BLaER1 treated with 17β-estradiol and CSF1 and Interleukin-3, amounts not matched to agents 10 nM and 100 nM (cell line): ENCODE measurements at regions not wholly inside any gene's neighbourhood (a gene's known extent, or its start where the extent isn't known, plus 50 kb on each side); places are given as distances from the start of the nearest gene placed in this dataset.
A peak's percentile ranks its signal among the peaks of the same experiment; 100 is the strongest.
"Not testable (repeated sequence)": the region's sequence is repeated elsewhere in the genome, so short reads cannot be mapped to it uniquely, and the experiment has no call there.

Experiments used
- H3K27ac ChIP-seq, 11 experiments: shearing (Covaris generic); formaldehyde crosslinking; 2 replicates each; pipeline ENCODE4 v1.8.1; 2022
- H3K27me3 ChIP-seq, 11 experiments: shearing (Covaris generic); formaldehyde crosslinking; 2 replicates each; pipeline ENCODE4 v1.8.1; 2022
- H3K36me3 ChIP-seq, 11 experiments: shearing (Covaris generic); formaldehyde crosslinking; 2 replicates each; pipeline ENCODE4 v1.8.1; 2022
- H3K4me1 ChIP-seq, 10 experiments: shearing (Covaris generic); formaldehyde crosslinking; 2 replicates each; pipeline ENCODE4 v1.8.1; 2022
- H3K4me2 ChIP-seq, 11 experiments: shearing (Covaris generic); formaldehyde crosslinking; 2 replicates each; pipeline ENCODE4 v1.8.1; 2022
- H3K4me3 ChIP-seq, 10 experiments: shearing (Covaris generic); formaldehyde crosslinking; 2 replicates each; pipeline ENCODE4 v1.8.1; 2022
- H3K9ac ChIP-seq, 11 experiments: shearing (Covaris generic); formaldehyde crosslinking; 2 replicates each; pipeline ENCODE4 v1.8.1; 2022
- H3K9me3 ChIP-seq, 11 experiments: shearing (Covaris generic); formaldehyde crosslinking; replicated peaks in 1 of 11; 2 replicates each; pipeline ENCODE4 v1.8.1; 2022
- H4K20me1 ChIP-seq, 11 experiments: shearing (Covaris generic); formaldehyde crosslinking; 2 replicates each; pipeline ENCODE4 v1.8.1; 2022
- Cebpa-rat ChIP-seq, 11 experiments: shearing (Covaris generic); IDR thresholded peaks; 2 replicates each; pipeline ENCODE4 v1.8.1; 2022

- Histone ChIP-seq H3K4me1 (peaks cover 0 to 45% (median under 1%) of the 10 kb centered on the region in 10 experiments; a peak in 8 of 20 replicates), H3K9me3 (peaks cover 0 to 9% (median 4%) of the 10 kb centered on the region in 11 experiments; a peak in 4 of 22 replicates), H3K9ac (no peak overlapping the region), H3K4me2 (no peak overlapping the region), H4K20me1 (no peaks in the 10 kb centered on the region), H3K4me3 (no peak overlapping the region), H3K27ac (no peak overlapping the region), H3K27me3 (no peaks in the 10 kb centered on the region), H3K36me3 (no peaks in the 10 kb centered on the region)
- TF ChIP-seq Cebpa-rat (IDR thresholded peaks at IDR 0.05): no peak
Observed at GRCh38 chr3:30471796-30472489, 134.5 kb upstream of the TGFBR2 start.

- peak in 1 of 11 experiments; percentile 24; a peak in 2 of 22 replicates for TF ChIP-seq Cebpa-rat (IDR thresholded peaks at IDR 0.05)
Observed at GRCh38 chr3:30473374-30474051, 132.9 kb upstream of the TGFBR2 start.

GRCh38 chr3:30474371-30474770 is 132.0 kb upstream of the TGFBR2 start:
- H4K20me1 ChIP-seq: no peaks in the 10 kb centered on the region
- peaks cover 0 to 13% (median 4%) of the 10 kb centered on the region in 11 experiments; a peak in 6 of 22 replicates for H3K9me3 ChIP-seq
- no peaks in the 10 kb centered on the region for H3K36me3 ChIP-seq
- no peak overlapping the region for H3K4me3 ChIP-seq
- no peak overlapping the region for H3K9ac ChIP-seq
- H3K27me3 ChIP-seq: no peaks in the 10 kb centered on the region
- TF ChIP-seq Cebpa-rat (IDR thresholded peaks at IDR 0.05): no peak
- H3K27ac ChIP-seq: peak overlapping the region in 3 of 11 experiments; percentile 2 to 54 (median 27); a peak in 4 of 22 replicates
- H3K4me1 ChIP-seq: peaks cover 8 to 69% (median 16%) of the 10 kb centered on the region in 10 experiments; a peak in 19 of 20 replicates
- H3K4me2 ChIP-seq: peak overlapping the region in 3 of 11 experiments; percentile 23 to 71 (median 67); a peak in 5 of 22 replicates

More at GRCh38 chr3:30473374-30474051, 132.9 kb upstream of the TGFBR2 start:
- peaks cover 0 to 9% (median 4%) of the 10 kb centered on the region in 11 experiments; a peak in 4 of 22 replicates for H3K9me3 ChIP-seq
- H3K36me3 ChIP-seq: no peaks in the 10 kb centered on the region
- H3K27me3 ChIP-seq: no peaks in the 10 kb centered on the region
- H3K9ac ChIP-seq: no peak overlapping the region
- H4K20me1 ChIP-seq: no peaks in the 10 kb centered on the region
- no peak overlapping the region for H3K4me3 ChIP-seq
- peak overlapping the region in 3 of 11 experiments; percentile 23 to 71 (median 67); a peak in 6 of 22 replicates for H3K4me2 ChIP-seq
- peak overlapping the region in 3 of 11 experiments; percentile 2 to 54 (median 27); a peak in 4 of 22 replicates for H3K27ac ChIP-seq
- H3K4me1 ChIP-seq: peaks cover 8 to 61% (median 16%) of the 10 kb centered on the region in 10 experiments; a peak in 19 of 20 replicates

GRCh38 chr3:30475038-30475808 is 131.2 kb upstream of the TGFBR2 start:
- Histone ChIP-seq H3K27me3 (no peaks in the 10 kb centered on the region), H3K9ac (no peak overlapping the region), H3K4me3 (no peak overlapping the region), H3K27ac (no peak overlapping the region), H3K4me2 (peak overlapping the region in 3 of 11 experiments; percentile 23 to 71 (median 67); a peak in 5 of 22 replicates), H3K9me3 (peaks cover 0 to 20% (median 8%) of the 10 kb centered on the region in 11 experiments; a peak in 11 of 22 replicates), H3K36me3 (no peaks in the 10 kb centered on the region), H4K20me1 (no peaks in the 10 kb centered on the region), H3K4me1 (peaks cover 8 to 74% (median 16%) of the 10 kb centered on the region in 10 experiments; a peak in 19 of 20 replicates)
- TF ChIP-seq Cebpa-rat (IDR thresholded peaks at IDR 0.05): no peak

- H3K4me1 ChIP-seq: peaks cover 8 to 74% (median 16%) of the 10 kb centered on the region in 10 experiments; a peak in 19 of 20 replicates
- TF ChIP-seq Cebpa-rat (IDR thresholded peaks at IDR 0.05): no peak
- H3K4me2 ChIP-seq: peak overlapping the region in 2 of 11 experiments; percentile 67 to 71; a peak in 2 of 22 replicates
- H3K36me3 ChIP-seq: no peaks in the 10 kb centered on the region
- H3K9me3 ChIP-seq: peaks cover 0 to 24% (median 13%) of the 10 kb centered on the region in 11 experiments; a peak in 11 of 22 replicates
- H3K4me3 ChIP-seq: no peak overlapping the region
- no peaks in the 10 kb centered on the region for H4K20me1 ChIP-seq
- no peak overlapping the region for H3K27ac ChIP-seq
- no peak overlapping the region for H3K9ac ChIP-seq
- H3K27me3 ChIP-seq: no peaks in the 10 kb centered on the region
Observed at GRCh38 chr3:30475809-30476178, 130.6 kb upstream of the TGFBR2 start.

GRCh38 chr3:30476368-30477084 is 129.9 kb upstream of the TGFBR2 start:
- TF ChIP-seq Cebpa-rat (IDR thresholded peaks at IDR 0.05): no peak
- Histone ChIP-seq H3K4me2 (peak overlapping the region in 4 of 11 experiments; percentile 62 to 84 (median 78); a peak in 5 of 22 replicates), H3K4me1 (peaks cover 8 to 74% (median 16%) of the 10 kb centered on the region in 10 experiments; a peak in 19 of 20 replicates), H3K4me3 (no peak overlapping the region), H3K36me3 (no peaks in the 10 kb centered on the region), H3K27me3 (no peaks in the 10 kb centered on the region), H3K9ac (no peak overlapping the region), H4K20me1 (no peaks in the 10 kb centered on the region), H3K27ac (peak overlapping the region in 2 of 11 experiments; percentile 48 to 49; a peak in 3 of 22 replicates), H3K9me3 (peaks cover 0 to 27% (median 13%) of the 10 kb centered on the region in 11 experiments; a peak in 11 of 22 replicates)

- no peak for TF ChIP-seq Cebpa-rat (IDR thresholded peaks at IDR 0.05)
- H3K9me3 ChIP-seq: peaks cover 0 to 27% (median 13%) of the 10 kb centered on the region in 11 experiments; a peak in 12 of 22 replicates
- no peak overlapping the region for H3K4me3 ChIP-seq
- peak overlapping the region in 2 of 11 experiments; percentile 34 to 40; a peak in 3 of 22 replicates for H3K9ac ChIP-seq
- no peaks in the 10 kb centered on the region for H3K27me3 ChIP-seq
- peak overlapping the region; percentile 22 to 84 (median 53); a peak in 20 of 22 replicates for H3K4me2 ChIP-seq
- H3K36me3 ChIP-seq: no peaks in the 10 kb centered on the region
- peaks cover 8 to 74% (median 16%) of the 10 kb centered on the region in 10 experiments; a peak in 19 of 20 replicates for H3K4me1 ChIP-seq
- H3K27ac ChIP-seq: peak overlapping the region in 4 of 11 experiments; percentile 0 to 49 (median 36); a peak in 5 of 22 replicates
- no peaks in the 10 kb centered on the region for H4K20me1 ChIP-seq
Observed at GRCh38 chr3:30477149-30477921, 129.1 kb upstream of the TGFBR2 start.

- Histone ChIP-seq H3K9me3 (peaks cover 0 to 19% (median 13%) of the 10 kb centered on the region in 11 experiments; a peak in 12 of 22 replicates), H3K4me1 (peaks cover 8 to 51% (median 16%) of the 10 kb centered on the region in 10 experiments; a peak in 19 of 20 replicates)
- H3K4me2 ChIP-seq, H4K20me1 ChIP-seq, H3K9ac ChIP-seq, H3K36me3 ChIP-seq, H3K27ac ChIP-seq, H3K4me3 ChIP-seq, H3K27me3 ChIP-seq: not testable (repeated sequence)
Observed at GRCh38 chr3:30479737-30480136, 126.7 kb upstream of the TGFBR2 start.

- not testable (repeated sequence) for H3K27me3 ChIP-seq, H3K27ac ChIP-seq, H3K4me2 ChIP-seq, H3K4me3 ChIP-seq, H3K36me3 ChIP-seq, H3K9ac ChIP-seq, H4K20me1 ChIP-seq
- Histone ChIP-seq H3K4me1 (peaks cover 8 to 47% (median 16%) of the 10 kb centered on the region in 10 experiments; a peak in 19 of 20 replicates), H3K9me3 (peaks cover 0 to 19% (median 13%) of the 10 kb centered on the region in 11 experiments; a peak in 12 of 22 replicates)
Observed at GRCh38 chr3:30480156-30480555, 126.2 kb upstream of the TGFBR2 start.
